GM13977 (cell line): ENCODE measurements at regions not wholly inside any gene's neighbourhood (a gene's known extent, or its start where the extent isn't known, plus 50 kb on each side); places are given as distances from the start of the nearest gene placed in this dataset.
A peak's percentile ranks its signal among the peaks of the same experiment; 100 is the strongest.

ENCODE experiments used
- DNase-seq: peaks from one replicate; pipeline ENCODE4 v3.0.0; 2012; ENCODE audit warnings: low spot score
- in situ Hi-C: fragments of 300-500 bp; cut with MboI; formaldehyde crosslinking; loops from one replicate; pipeline ENCODE4 v1.12.0; 2022; ENCODE audit warnings: low sequenced_read_pairs, low pct_unique_long_range_greater_than_20kb, mixed read lengths, inconsistent platforms; ENCODE audit not compliant: unreplicated experiment
- TF ChIP-seq, protein P1 (sequence below): IDR thresholded peaks from 2 replicates; pipeline ENCODE4 v1.5.1; 2012; ENCODE audit warnings: mild to moderate bottlenecking, control low read depth; ENCODE audit not compliant: insufficient read depth; ENCODE audit errors: extremely low read depth, missing control alignments

DNA sequence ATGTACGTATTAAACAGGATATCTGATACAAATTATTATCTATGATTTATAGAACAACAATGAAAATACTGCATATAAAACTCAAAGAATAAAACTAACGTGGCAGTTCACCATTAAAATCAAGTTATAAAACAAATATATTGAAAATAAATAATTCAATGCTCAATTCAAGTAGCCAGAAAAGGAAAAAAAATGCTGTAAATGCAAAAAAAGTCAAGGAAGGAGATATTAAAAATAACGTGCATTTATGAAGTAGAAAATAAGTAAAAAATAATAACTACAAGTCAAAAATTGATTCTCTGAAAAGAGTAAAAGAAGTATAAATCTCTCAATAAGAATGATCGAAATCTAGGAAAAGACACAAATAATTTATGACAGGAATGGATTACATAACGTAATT is 460.5 kb upstream of the CD180 start:
- no peak for DNase-seq
- TF ChIP-seq, protein P1, sequence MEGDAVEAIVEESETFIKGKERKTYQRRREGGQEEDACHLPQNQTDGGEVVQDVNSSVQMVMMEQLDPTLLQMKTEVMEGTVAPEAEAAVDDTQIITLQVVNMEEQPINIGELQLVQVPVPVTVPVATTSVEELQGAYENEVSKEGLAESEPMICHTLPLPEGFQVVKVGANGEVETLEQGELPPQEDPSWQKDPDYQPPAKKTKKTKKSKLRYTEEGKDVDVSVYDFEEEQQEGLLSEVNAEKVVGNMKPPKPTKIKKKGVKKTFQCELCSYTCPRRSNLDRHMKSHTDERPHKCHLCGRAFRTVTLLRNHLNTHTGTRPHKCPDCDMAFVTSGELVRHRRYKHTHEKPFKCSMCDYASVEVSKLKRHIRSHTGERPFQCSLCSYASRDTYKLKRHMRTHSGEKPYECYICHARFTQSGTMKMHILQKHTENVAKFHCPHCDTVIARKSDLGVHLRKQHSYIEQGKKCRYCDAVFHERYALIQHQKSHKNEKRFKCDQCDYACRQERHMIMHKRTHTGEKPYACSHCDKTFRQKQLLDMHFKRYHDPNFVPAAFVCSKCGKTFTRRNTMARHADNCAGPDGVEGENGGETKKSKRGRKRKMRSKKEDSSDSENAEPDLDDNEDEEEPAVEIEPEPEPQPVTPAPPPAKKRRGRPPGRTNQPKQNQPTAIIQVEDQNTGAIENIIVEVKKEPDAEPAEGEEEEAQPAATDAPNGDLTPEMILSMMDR = no peak
- in situ Hi-C loops = no loop called here

DNA sequence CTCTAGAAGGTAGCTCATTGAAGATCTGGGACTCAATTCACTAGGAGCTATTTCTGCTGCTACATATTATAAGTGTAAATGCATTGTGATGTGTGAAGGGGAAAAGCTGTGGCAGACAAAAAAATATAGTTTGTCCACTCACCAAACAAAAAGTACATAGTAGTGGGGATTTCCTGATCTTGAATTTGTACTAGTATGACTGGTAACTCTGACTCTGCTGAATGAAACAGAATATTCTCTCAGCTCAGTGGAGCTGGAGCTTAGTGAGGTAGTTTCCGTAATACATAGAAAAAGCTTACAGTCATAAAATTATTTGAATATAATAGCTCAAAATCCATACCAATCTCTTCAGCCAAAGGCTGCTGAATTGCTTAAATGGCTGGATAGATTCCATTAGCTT is 455.6 kb upstream of the CD180 start:
- DNase-seq = peak; percentile 17
- TF ChIP-seq, protein P1 = no peak
- in situ Hi-C loops = no loop called here

DNA sequence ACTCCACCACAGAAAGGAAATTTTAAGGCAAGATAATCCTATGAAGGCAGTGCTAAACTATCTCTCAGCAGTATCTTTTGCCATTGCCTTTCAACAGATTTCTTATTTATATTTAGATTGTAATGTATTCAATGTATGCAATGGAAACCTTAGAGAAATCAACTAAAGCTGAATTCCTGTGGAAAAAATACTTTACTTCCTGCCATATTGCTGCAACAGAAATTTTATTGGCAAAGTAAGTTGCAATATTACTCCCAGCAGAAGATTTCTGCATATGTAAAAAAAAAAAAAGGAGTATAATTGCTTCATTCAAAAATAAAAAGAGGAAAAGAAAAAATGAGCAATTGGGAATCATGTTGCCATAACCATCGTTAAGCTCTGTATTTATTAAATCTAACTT is 454.6 kb upstream of the CD180 start:
- no peak for DNase-seq
- in situ Hi-C loops = no loop called here
- TF ChIP-seq, protein P1 = no peak

DNA sequence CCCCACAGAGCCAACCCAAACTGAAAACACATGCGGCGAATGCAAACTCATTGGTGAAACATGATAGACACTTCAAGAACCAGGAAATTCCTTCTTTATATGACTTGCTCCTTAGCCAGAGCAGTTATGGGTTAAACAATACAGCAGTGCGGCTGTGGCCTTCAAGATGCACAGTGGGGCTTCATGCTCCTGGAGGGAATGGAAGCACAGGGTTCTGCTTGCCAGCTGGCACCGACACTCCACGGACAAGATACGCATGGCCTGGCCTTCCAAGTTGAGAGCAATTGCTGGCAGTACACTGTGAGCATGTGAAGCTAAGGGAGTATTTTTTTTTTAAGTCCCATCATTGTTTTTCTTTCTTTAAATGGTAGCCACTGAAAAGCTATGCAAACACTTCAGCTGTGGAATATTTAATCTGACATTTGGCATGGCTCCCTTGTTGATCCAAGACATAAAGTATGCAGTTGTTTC is 451.6 kb upstream of the CD180 start:
- TF ChIP-seq, protein P1 = no peak
- in situ Hi-C loops = no loop called here

DNA sequence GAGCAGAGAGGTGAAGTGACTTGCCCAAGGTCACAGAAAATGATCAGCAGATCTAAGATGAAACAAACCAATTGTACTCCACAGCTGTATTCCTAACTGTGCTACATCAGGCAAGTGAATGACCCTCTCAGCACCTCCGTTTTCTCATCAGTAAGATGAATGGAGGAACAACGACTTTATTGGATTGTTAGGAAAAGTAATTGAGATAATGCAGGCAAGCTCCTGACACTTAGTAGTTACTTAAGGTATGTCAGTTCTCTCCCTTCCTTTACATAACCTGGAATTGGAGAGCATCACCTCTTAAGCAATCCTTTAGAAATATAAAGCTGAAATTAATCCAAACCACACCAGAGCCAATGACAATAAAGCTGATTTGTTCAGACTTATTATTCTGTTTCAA is 451.2 kb upstream of the CD180 start:
- in situ Hi-C loops = no loop called here

More for the DNA sequence above, 451.6 kb upstream of the CD180 start:
- DNase-seq = no peak

DNA sequence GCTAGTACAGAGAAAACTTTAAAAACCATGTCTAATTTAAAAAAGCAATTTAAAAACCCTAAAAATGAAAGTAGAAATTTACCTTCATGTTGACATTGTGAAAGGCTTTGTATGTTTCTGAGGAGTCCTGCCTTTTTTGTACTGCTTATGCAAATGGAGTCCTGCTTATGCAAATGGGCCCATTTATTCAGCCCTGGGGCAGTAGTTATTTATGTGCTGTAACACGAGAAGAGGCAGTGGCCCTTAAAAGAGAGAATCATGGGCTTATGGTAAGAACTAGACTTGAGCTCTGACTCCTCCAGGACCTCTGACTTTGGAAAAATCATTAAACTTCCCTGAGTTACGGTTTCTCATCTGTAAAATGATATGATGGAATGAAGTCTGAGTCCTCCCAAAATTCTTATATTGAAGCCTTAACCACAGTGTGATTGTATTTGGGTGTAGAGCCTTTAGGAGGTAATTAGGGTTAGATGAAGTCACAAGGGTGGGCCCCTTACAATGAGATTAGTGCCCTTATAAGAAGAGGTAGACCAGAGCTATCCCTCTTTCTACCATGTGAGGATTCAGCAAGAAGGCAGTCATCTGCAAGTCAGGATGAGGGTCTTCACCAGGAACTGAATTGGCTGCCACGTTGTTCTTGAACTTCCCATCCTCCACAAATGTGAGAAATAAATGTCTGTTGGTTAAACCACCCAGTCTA is 447.8 kb upstream of the CD180 start:
- no peak for DNase-seq
- in situ Hi-C loops = no loop called here
- TF ChIP-seq, protein P1 = no peak

More for the DNA sequence above, 451.2 kb upstream of the CD180 start:
- TF ChIP-seq, protein P1 = no peak
- no peak for DNase-seq
